Skeletal muscle satellite cell (primary cell): ENCODE measurements at regions not wholly inside any gene's neighbourhood (a gene's known extent, or its start where the extent isn't known, plus 50 kb on each side); places are given as distances from the start of the nearest gene placed in this dataset. TPM values are rescaled to one million over a fixed set of nuclear protein-coding genes. Genes with fewer than 3 reads are reported as not detected.
"Not testable (repeated sequence)": the region's sequence is repeated elsewhere in the genome, so short reads cannot be mapped to it uniquely, and the experiment has no call there.

Experiments
- H3K27me3 ChIP-seq: 2 replicates; pipeline ENCODE4 v1.7.0; 2013; ENCODE audit warnings: low read length; ENCODE audit not compliant: control insufficient read depth, insufficient read depth
- H3K36me3 ChIP-seq: 2 replicates; pipeline ENCODE4 v1.7.0; 2013; ENCODE audit warnings: mild to moderate bottlenecking, control low read depth, low read length; ENCODE audit not compliant: insufficient read depth
- H3K4me1 ChIP-seq: 2 replicates; pipeline ENCODE4 v1.7.0; 2013; ENCODE audit warnings: low read length; ENCODE audit not compliant: control insufficient read depth, insufficient read depth
- H3K4me2 ChIP-seq: 2 replicates; pipeline ENCODE4 v1.7.0; 2013; ENCODE audit warnings: mild to moderate bottlenecking, low read length
- H3K4me3 ChIP-seq: 2 replicates; pipeline ENCODE4 v1.7.0; 2013; ENCODE audit warnings: low read length
- H3K9ac ChIP-seq: 2 replicates; pipeline ENCODE4 v1.7.0; 2013; ENCODE audit warnings: mild to moderate bottlenecking, low read depth, low read length, moderate library complexity
- H3K9me3 ChIP-seq: replicated peaks from 2 replicates; pipeline ENCODE4 v1.7.0; 2013; ENCODE audit warnings: mild to moderate bottlenecking, control low read depth, low read length
- small RNA-seq: library from RNA; depleted of rRNA; stranded (forward); fragments of <200 nt; gene quantifications from one replicate; pipeline ENCODE3, GENCODE V24; 2012

DNA sequence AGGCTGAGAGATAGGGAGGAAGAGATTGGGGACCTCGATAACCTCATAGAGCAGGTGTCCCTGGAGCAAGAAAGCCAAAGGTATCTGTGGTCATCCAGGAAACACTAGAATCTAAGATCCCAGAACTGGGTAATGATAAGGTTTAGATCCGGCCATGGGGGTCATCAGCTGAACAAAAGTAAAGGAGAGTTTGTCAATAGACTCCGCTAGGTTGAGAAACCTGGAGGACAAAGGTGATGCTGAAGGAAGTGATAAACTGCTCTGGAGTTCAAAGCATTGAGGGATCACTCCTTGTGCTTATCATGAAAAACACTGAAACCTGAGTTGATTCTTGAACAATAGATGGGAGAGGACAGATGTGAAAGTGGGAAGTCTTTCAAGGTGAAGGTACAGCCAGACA lies 59.5 kb upstream of the SLC2A1 start:
- Histone ChIP-seq H3K4me3 (no peak overlapping the region), H3K9ac (no peak overlapping the region), H3K27me3 (peaks cover 39% of the 10 kb centered on the region), H3K4me2 (no peak overlapping the region), H3K36me3 (no peaks in the 10 kb centered on the region), H3K9me3 (no peaks in the 10 kb centered on the region), H3K4me1 (no peaks in the 10 kb centered on the region)

GRCh38 chr1:43015269-43015668 lies 56.6 kb upstream of the SLC2A1 start:
- Histone ChIP-seq H3K27me3 (peaks cover 39% of the 10 kb centered on the region), H3K36me3 (no peaks in the 10 kb centered on the region), H3K4me1 (no peaks in the 10 kb centered on the region), H3K9me3 (no peaks in the 10 kb centered on the region), H3K9ac (no peak overlapping the region), H3K4me2 (no peak overlapping the region), H3K4me3 (no peak overlapping the region)

GRCh38 chr1:43014579-43014978 lies 55.9 kb upstream of the SLC2A1 start:
- peaks cover 39% of the 10 kb centered on the region for H3K27me3 ChIP-seq
- H3K9me3 ChIP-seq, H3K4me2 ChIP-seq, H3K36me3 ChIP-seq, H3K4me3 ChIP-seq, H3K9ac ChIP-seq, H3K4me1 ChIP-seq: not testable (repeated sequence)

- no peak overlapping the region for H3K9ac ChIP-seq
- H3K4me3 ChIP-seq, result no peak overlapping the region
- no peak overlapping the region for H3K4me2 ChIP-seq
- H3K27me3 ChIP-seq, result peaks cover 27% of the 10 kb centered on the region
- no peaks in the 10 kb centered on the region for H3K4me1 ChIP-seq
- H3K9me3 ChIP-seq, result no peaks in the 10 kb centered on the region
- no peaks in the 10 kb centered on the region for H3K36me3 ChIP-seq
Observed at GRCh38 chr1:43011020-43011419, 52.4 kb upstream of the SLC2A1 start.

GRCh38 chr1:43009274-43009673 lies 50.6 kb upstream of the SLC2A1 start:
- H3K4me3 ChIP-seq, result no peak overlapping the region
- no peaks in the 10 kb centered on the region for H3K9me3 ChIP-seq
- no peak overlapping the region for H3K4me2 ChIP-seq
- H3K9ac ChIP-seq, result no peak overlapping the region
- H3K27me3 ChIP-seq, result peaks cover 29% of the 10 kb centered on the region
- H3K36me3 ChIP-seq, result no peaks in the 10 kb centered on the region
- H3K4me1 ChIP-seq, result no peaks in the 10 kb centered on the region

DNA sequence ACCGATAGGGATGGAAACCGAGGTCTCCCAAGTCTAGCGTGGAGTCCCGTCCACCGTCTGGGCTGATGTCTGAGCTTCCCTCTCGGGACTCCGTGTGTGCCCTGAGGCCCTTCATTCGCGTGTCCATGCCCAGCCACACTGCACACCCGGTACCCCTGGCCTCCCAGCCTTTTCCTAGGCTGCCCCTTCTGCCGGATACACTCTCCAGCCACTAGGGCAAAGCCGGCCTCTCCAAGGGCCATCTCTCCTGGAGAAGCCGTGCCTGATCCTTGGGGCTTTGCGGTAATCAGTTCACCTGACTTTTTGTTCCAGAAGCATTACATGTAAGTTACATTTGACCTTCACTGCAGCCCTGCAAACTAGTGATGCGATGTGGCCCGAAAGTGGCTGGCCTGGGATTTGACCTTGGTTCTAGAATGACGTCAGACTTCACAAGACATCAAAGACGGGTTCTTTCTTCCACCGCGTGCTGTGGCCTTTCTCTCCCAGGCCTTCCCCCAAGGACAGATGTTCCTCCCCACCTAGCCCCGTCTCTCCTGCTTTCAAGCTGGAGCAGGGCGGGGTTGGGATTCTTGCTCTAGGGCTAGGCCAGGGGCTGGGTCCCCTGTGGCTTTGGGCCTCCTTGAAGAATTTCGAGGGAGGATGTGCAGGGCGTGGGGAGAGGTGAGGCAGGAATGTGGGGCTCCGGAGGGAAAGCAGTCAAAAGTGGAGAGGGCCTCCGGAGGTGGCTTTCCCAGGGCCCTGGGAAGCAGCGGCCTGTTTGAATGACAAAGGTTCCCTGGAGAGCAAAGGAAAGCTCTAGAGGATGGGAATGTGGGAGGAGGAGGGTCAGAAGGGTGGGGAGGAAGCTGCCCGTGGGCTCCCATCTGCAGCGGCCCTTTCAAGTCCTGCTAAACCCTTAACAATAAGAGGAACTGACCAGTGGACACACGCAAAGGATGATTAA lies 49.7 kb upstream of the SLC2A1 start:
- H3K4me1 ChIP-seq, result no peaks in the 10 kb centered on the region
- H3K4me3 ChIP-seq, result no peak overlapping the region
- H3K9ac ChIP-seq, result no peak overlapping the region
- H3K27me3 ChIP-seq, result peaks cover 26% of the 10 kb centered on the region
- H3K36me3 ChIP-seq, result no peaks in the 10 kb centered on the region
- H3K4me2 ChIP-seq, result no peak overlapping the region
- H3K9me3 ChIP-seq, result no peaks in the 10 kb centered on the region

Small RNA genes in the stretch of these regions (small RNA-seq; reads per million reads assigned to genes)
- gene RF00026, result not detected
